Gastrocnemius medialis (tissue), 4 donors: ENCODE measurements at regions not wholly inside any gene's neighbourhood (a gene's known extent, or its start where the extent isn't known, plus 50 kb on each side); places are given as distances from the start of the nearest gene placed in this dataset.

ENCODE experiments used
- ATAC-seq, 2 donors: fragments of 150-250 bp; one replicate each; pipeline ENCODE4 v1.9.1; 2016
- DNase-seq, 2 donors: peaks; one replicate each; pipeline ENCODE4 v3.0.0-alpha.2; 2019
- H3K27ac ChIP-seq, 4 donors: fragments of 200-600 bp; sonication (generic); 1 replicate in 1 of 4; 2 replicates in 3 of 4; pipeline ENCODE4 v1.5.1; 2016 to 2018; ENCODE audit warnings: mild to moderate bottlenecking in 2 of 4, moderate library complexity in 1 of 4
- H3K27me3 ChIP-seq, 3 donors: fragments of 200-600 bp; sonication (generic) in 2 of 3; 1 replicate in 1 of 3; 2 replicates in 2 of 3; pipeline versions ENCODE4 v1.5.1 to v1.6.0; 2016 to 2019; ENCODE audit warnings: mild to moderate bottlenecking in 1 of 3, moderate library complexity in 1 of 3
- H3K36me3 ChIP-seq, 2 donors: fragments of 200-600 bp; sonication (generic) in 1 of 2; one replicate each; pipeline ENCODE4 v1.5.1; 2017 to 2018
- H3K4me1 ChIP-seq, 2 donors: fragments of 200-600 bp; sonication (generic) in 1 of 2; one replicate each; pipeline ENCODE4 v1.5.1; 2016 to 2017; ENCODE audit warnings: mild to moderate bottlenecking in 2 of 2
- H3K4me3 ChIP-seq, 4 donors: fragments of 200-600 bp; sonication (generic) in 3 of 4; 1 replicate in 1 of 4; 2 replicates in 3 of 4; pipeline ENCODE4 v1.5.1; 2016 to 2019; ENCODE audit warnings: mild to moderate bottlenecking in 2 of 4
- H3K9me3 ChIP-seq, 3 donors: fragments of 200-600 bp; sonication (generic) in 2 of 3; 1 replicate in 1 of 3; 2 replicates in 2 of 3; pipeline ENCODE4 v1.5.1; 2016 to 2019
- CTCF ChIP-seq, 5 experiments: fragments of 450-650 bp in 3 of 5; fragments of 200-600 bp in 2 of 5; sonication (generic) in 2 of 5; IDR thresholded peaks in 4 of 5; conservative IDR thresholded peaks in 1 of 5; 1 replicate in 4 of 5; 2 replicates in 1 of 5; pipeline ENCODE4 v1.5.1; 2016 to 2019; ENCODE audit warnings: antibody characterized with exemption in 5 of 5, mild to moderate bottlenecking in 3 of 5, moderate library complexity in 3 of 5
- POLR2A ChIP-seq, 2 donors: fragments of 450-650 bp; IDR thresholded peaks; one replicate each; pipeline ENCODE4 v1.6.1; 2017; ENCODE audit warnings: antibody characterized with exemption in 2 of 2, mild to moderate bottlenecking in 2 of 2, moderate library complexity in 2 of 2
- in situ Hi-C, 4 donors: fragments of 200-750 bp; cut with MboI; loops; one replicate each; pipeline versions ENCODE4 v1.15.0 to v1.8.0; 2017; ENCODE audit warnings: low sequenced_read_pairs in 4 of 4
- intact Hi-C: fragments of 100-400 bp; cut with DNase I; formaldehyde crosslinking; loops from one replicate; pipeline ENCODE4 v1.15.1; 2023; ENCODE audit warnings: low total_unique reads

DNA sequence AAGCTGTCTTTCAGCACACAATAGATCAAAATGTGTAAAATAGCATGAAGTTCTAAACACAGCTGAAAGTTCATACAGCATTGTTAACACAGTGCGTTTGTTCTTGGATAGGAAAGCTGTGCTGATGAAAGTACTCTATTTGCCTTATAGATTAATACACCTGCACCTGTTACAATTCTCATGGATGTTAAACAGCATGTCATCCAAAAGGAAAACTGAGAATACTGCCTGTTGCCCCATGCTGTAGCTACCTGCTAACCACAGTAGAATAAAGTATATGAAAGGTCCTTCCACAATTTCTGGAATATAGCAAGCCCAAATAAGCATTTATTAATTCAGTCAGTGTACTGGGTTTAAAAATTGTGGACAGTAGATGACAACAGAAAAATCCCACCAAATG lies 166.7 kb upstream of the DTNA start:
- H3K4me3 ChIP-seq = no peak overlapping the region
- H3K4me1 ChIP-seq = peaks cover 15% of the 10 kb centered on the region in 2 donors
- in situ Hi-C loops (loop anchor here in 1 of 4 donors (25.0 kb wide), 1 partner anchor 94 kb away; no protein-coding TSS in a partner anchor), intact Hi-C loops (no loop called here)
- no peak for DNase-seq
- no peak for ATAC-seq
- H3K27ac ChIP-seq = no peak overlapping the region
- no peaks in the 10 kb centered on the region for H3K27me3 ChIP-seq
- TF ChIP-seq CTCF (IDR thresholded peaks at IDR 0.05 in 4 of 5, conservative IDR thresholded peaks at IDR 0.05 in 1 of 5) = no peak
- H3K36me3 ChIP-seq = no peaks in the 10 kb centered on the region
- H3K9me3 ChIP-seq = no peaks in the 10 kb centered on the region

DNA sequence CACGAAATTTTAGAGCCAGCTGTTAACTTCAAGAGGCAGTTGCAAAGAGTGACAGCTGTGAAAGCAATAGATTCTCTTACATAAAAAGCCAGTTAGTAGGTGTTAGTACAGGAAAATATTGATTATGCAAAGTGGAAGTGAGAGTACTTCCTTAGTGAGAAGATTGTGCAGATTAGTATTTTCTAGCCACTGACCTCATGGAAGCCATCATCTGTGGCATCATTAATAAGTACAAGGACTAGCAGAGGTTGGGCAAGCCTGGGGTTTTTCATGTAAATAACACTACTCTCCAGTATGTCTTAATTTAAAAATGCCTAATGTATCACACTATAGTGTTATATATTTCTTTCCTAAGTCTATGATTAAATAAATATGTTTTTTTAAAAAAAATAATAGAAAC lies 166.2 kb upstream of the DTNA start:
- Histone ChIP-seq H3K36me3 (no peaks in the 10 kb centered on the region), H3K27ac (no peak overlapping the region), H3K4me1 (peaks cover 15 to 16% of the 10 kb centered on the region in 2 donors), H3K9me3 (no peaks in the 10 kb centered on the region), H3K4me3 (no peak overlapping the region), H3K27me3 (no peaks in the 10 kb centered on the region)
- in situ Hi-C loops (loop anchor here in 1 of 4 donors (25.0 kb wide), 1 partner anchor 93 kb away; no protein-coding TSS in a partner anchor), intact Hi-C loops (no loop called here)
- TF ChIP-seq POLR2A (IDR thresholded peaks at IDR 0.05) (no peak), CTCF (IDR thresholded peaks at IDR 0.05 in 4 of 5, conservative IDR thresholded peaks at IDR 0.05 in 1 of 5) (no peak)
- ATAC-seq = no peak
- no peak for DNase-seq

DNA sequence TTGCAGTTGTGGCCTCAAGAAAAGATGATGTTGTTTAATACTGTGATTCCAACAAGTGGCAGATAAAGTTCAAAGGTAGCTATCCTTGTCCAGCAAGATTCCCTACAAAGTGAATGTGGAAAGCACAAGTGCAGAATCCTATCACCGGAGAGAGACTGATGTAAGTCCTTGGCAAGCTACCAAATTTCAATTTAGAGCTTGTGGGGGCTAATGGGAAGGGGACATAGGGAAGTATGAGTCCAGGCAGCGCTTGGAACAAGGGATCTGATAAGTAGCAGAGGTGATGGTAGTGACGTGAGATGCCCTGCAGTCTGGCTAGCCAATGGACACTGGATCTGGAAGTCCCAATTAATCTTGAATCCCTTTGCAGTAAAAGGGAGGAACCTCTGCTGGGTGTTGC lies 165.2 kb upstream of the DTNA start:
- no peak for ATAC-seq
- Histone ChIP-seq H3K36me3 (no peaks in the 10 kb centered on the region), H3K4me1 (peaks cover 15 to 25% of the 10 kb centered on the region in 2 donors), H3K9me3 (no peaks in the 10 kb centered on the region), H3K27me3 (no peaks in the 10 kb centered on the region), H3K27ac (no peak overlapping the region), H3K4me3 (no peak overlapping the region)
- TF ChIP-seq POLR2A (IDR thresholded peaks at IDR 0.05) = no peak
- TF ChIP-seq CTCF (IDR thresholded peaks at IDR 0.05 in 4 of 5, conservative IDR thresholded peaks at IDR 0.05 in 1 of 5) = no peak
- DNase-seq = no peak
- intact Hi-C loops = no loop called here
- in situ Hi-C loops = loop anchor here in 1 of 4 donors (25.0 kb wide), 1 partner anchor 92 kb away; no protein-coding TSS in a partner anchor

DNA sequence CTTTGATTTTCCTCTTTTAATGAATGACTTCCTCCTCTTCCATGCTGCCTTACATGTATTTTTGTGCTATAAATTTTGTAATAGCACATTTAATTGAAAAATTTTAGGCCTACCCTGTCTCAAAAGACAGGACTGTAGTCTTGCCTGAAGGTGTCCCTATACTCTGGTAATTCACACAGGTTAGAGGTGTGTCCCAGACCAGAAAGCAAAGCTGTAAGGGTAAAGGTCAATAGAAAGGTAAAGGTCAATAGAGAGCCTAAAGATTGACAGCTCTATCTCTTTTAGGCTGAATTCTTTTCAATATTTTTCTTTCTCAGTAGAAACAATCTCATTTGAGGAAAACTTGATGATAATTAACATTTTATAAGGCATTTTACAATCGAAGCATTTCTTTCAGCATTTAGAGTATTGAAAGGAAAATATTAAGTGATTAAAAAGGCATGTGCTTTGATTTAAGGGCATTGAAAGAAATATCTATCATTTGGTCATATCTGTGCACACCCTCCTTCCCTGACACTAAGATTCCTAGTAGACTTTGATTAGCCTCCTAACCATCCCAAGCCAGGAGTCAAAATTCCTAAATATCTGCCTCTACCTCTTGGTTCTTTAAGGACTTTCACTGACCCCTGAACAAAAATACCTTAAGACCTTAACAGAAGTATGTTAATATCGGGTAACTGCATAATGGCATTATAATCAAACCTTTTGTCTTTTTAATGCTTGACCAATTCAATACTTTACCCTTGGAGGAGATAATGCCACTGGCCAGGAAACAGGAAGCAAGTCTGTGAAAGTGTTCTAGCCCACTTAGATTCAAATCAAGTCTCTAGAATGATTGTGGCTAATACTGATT lies 161.8 kb upstream of the DTNA start:
- Histone ChIP-seq H3K4me1 (peaks cover 24 to 40% of the 10 kb centered on the region in 2 donors), H3K9me3 (no peaks in the 10 kb centered on the region), H3K27me3 (no peaks in the 10 kb centered on the region), H3K36me3 (no peaks in the 10 kb centered on the region), H3K4me3 (no peak overlapping the region), H3K27ac (no peak overlapping the region)
- no peak for TF ChIP-seq CTCF (IDR thresholded peaks at IDR 0.05 in 4 of 5, conservative IDR thresholded peaks at IDR 0.05 in 1 of 5)
- TF ChIP-seq POLR2A (IDR thresholded peaks at IDR 0.05) = no peak
- DNase-seq = no peak
- no peak for ATAC-seq
- in situ Hi-C loops (loop anchor here in 1 of 4 donors (25.0 kb wide), 1 partner anchor 89 kb away; no protein-coding TSS in a partner anchor), intact Hi-C loops (no loop called here)
